ENCODE measurements at regions not wholly inside any gene's neighbourhood (a gene's known extent, or its start where the extent isn't known, plus 50 kb on each side); places are given as distances from the start of the nearest gene placed in this dataset.

DNA sequence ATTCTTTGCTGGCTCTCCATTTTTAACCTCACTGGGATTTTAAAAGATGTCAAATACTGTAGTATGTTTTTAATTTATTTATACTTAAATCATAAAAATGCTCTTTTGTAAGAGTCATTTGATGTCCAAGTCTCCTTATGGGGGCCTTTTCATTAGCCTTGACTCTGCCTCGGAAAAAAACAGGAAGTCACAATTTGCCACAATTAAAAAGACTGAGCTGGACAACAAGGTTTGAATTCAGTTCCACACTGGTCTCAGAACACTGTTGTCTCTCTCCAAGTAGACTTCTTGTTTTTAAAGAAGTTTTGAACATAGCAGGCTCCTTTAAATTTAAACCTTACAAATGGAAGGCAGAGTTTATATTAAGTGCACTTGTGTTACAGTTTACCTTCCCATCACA lies 444.2 kb downstream of the ACTL7B start:
- TF ChIP-seq EZH2 (IDR thresholded peaks at IDR 0.05; ENCODE audit: insufficient read depth, low read length): no peak
- TF ChIP-seq, protein P1, sequence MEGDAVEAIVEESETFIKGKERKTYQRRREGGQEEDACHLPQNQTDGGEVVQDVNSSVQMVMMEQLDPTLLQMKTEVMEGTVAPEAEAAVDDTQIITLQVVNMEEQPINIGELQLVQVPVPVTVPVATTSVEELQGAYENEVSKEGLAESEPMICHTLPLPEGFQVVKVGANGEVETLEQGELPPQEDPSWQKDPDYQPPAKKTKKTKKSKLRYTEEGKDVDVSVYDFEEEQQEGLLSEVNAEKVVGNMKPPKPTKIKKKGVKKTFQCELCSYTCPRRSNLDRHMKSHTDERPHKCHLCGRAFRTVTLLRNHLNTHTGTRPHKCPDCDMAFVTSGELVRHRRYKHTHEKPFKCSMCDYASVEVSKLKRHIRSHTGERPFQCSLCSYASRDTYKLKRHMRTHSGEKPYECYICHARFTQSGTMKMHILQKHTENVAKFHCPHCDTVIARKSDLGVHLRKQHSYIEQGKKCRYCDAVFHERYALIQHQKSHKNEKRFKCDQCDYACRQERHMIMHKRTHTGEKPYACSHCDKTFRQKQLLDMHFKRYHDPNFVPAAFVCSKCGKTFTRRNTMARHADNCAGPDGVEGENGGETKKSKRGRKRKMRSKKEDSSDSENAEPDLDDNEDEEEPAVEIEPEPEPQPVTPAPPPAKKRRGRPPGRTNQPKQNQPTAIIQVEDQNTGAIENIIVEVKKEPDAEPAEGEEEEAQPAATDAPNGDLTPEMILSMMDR (IDR thresholded peaks at IDR 0.05; ENCODE audit: insufficient read depth, low read depth, low read length): no peak

Data from astrocyte (in vitro differentiated cells and primary cell).